ENCODE measurements at regions not wholly inside any gene's neighbourhood (a gene's known extent, or its start where the extent isn't known, plus 50 kb on each side); places are given as distances from the start of the nearest gene placed in this dataset.

DNA sequence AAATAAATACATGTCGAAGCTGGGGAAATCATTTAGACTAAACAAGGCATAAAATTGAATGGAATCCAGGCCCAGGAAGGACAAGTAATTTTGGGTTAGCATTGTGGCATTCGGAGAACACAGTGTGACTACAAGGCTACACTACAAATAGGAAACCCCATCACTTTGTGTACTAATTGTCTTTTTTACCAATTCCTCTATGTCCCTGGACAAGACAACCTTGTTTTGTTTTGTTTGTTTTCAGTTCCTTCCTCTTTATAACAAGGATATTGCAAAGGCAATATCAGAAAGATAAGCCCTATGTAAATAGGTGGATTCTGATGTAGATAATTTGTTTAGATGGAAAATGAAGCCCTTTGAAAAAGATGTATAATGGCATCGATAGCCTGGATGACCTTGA is 215.9 kb upstream of the MKLN1 start:
- TF ChIP-seq CTCF (IDR thresholded peaks at IDR 0.05; ENCODE audit: insufficient read depth, low read depth, low read length) = no peak
- no peak overlapping the region for H3K4me3 ChIP-seq (ENCODE audit: low read depth, low read length)
- DNase-seq (ENCODE audit: low read depth) = no peak
- no peaks in the 10 kb centered on the region for H3K27me3 ChIP-seq (ENCODE audit: control insufficient read depth, insufficient read depth, low read length)
- no peaks in the 10 kb centered on the region for H3K36me3 ChIP-seq (ENCODE audit: control insufficient read depth, insufficient read depth, low read length)
- ChIA-PET POLR2A (no interaction called here), CTCF (interaction anchor here (0.7 to 1.0 kb wide), 2 partner anchors 53 to 912 kb away, joined by 3 to 4 read pairs; no protein-coding TSS in a partner anchor)

- no peak for TF ChIP-seq CTCF (IDR thresholded peaks at IDR 0.05; ENCODE audit: insufficient read depth, low read depth, low read length)
- POLR2A ChIA-PET = no interaction called here
- Histone ChIP-seq H3K4me3 (ENCODE audit: low read depth, low read length) (no peak overlapping the region), H3K27me3 (ENCODE audit: control insufficient read depth, insufficient read depth, low read length) (no peaks in the 10 kb centered on the region), H3K36me3 (ENCODE audit: control insufficient read depth, insufficient read depth, low read length) (no peaks in the 10 kb centered on the region)
- CTCF ChIA-PET = interaction anchor here (1.0 kb wide), 1 partner anchor 52 kb away, joined by 3 read pairs; no protein-coding TSS in a partner anchor
- DNase-seq (ENCODE audit: low read depth) = no peak
Observed at GRCh38 chr7:131112431-131112830, 215.2 kb upstream of the MKLN1 start.

- no peak for TF ChIP-seq CTCF (IDR thresholded peaks at IDR 0.05; ENCODE audit: insufficient read depth, low read depth, low read length)
- Histone ChIP-seq H3K36me3 (ENCODE audit: control insufficient read depth, insufficient read depth, low read length) (no peaks in the 10 kb centered on the region), H3K27me3 (ENCODE audit: control insufficient read depth, insufficient read depth, low read length) (no peaks in the 10 kb centered on the region), H3K4me3 (ENCODE audit: low read depth, low read length) (no peak overlapping the region)
- ChIA-PET POLR2A (no interaction called here), CTCF (no interaction called here)
- DNase-seq (ENCODE audit: low read depth) = no peak
Observed at GRCh38 chr7:131115340-131115739, 212.3 kb upstream of the MKLN1 start.

- H3K4me3 ChIP-seq (ENCODE audit: low read depth, low read length) = no peak overlapping the region
- no peaks in the 10 kb centered on the region for H3K36me3 ChIP-seq (ENCODE audit: control insufficient read depth, insufficient read depth, low read length)
- ChIA-PET CTCF (no interaction called here), POLR2A (no interaction called here)
- H3K27me3 ChIP-seq (ENCODE audit: control insufficient read depth, insufficient read depth, low read length) = no peaks in the 10 kb centered on the region
- TF ChIP-seq CTCF (IDR thresholded peaks at IDR 0.05; ENCODE audit: insufficient read depth, low read depth, low read length) = no peak
- DNase-seq (ENCODE audit: low read depth) = no peak
Observed at GRCh38 chr7:131117439-131117838, 210.2 kb upstream of the MKLN1 start.

- Histone ChIP-seq H3K27me3 (ENCODE audit: control insufficient read depth, insufficient read depth, low read length) (no peaks in the 10 kb centered on the region), H3K36me3 (ENCODE audit: control insufficient read depth, insufficient read depth, low read length) (no peaks in the 10 kb centered on the region), H3K4me3 (ENCODE audit: low read depth, low read length) (no peak overlapping the region)
- ChIA-PET CTCF (interaction anchor here (0.9 kb wide), 1 partner anchor 11 kb away, joined by 3 read pairs; no protein-coding TSS in a partner anchor), POLR2A (interaction anchor here (0.6 kb wide), 1 partner anchor 231 kb away, joined by 4 read pairs; no protein-coding TSS in a partner anchor)
- no peak for TF ChIP-seq CTCF (IDR thresholded peaks at IDR 0.05; ENCODE audit: insufficient read depth, low read depth, low read length)
- no peak for DNase-seq (ENCODE audit: low read depth)
Observed at GRCh38 chr7:131119381-131119780, 208.3 kb upstream of the MKLN1 start.

All from BJ (cell line).